Muscle of back (tissue), 3 donors: ENCODE measurements at regions not wholly inside any gene's neighbourhood (a gene's known extent, or its start where the extent isn't known, plus 50 kb on each side); places are given as distances from the start of the nearest gene placed in this dataset.
"Not testable (repeated sequence)": the region's sequence is repeated elsewhere in the genome, so short reads cannot be mapped to it uniquely, and the experiment has no call there.

ENCODE experiments used
- DNase-seq, 3 donors: peaks; one replicate each; pipeline versions ENCODE4 v3.0.0 to v3.0.0-alpha.2; 2013

DNA sequence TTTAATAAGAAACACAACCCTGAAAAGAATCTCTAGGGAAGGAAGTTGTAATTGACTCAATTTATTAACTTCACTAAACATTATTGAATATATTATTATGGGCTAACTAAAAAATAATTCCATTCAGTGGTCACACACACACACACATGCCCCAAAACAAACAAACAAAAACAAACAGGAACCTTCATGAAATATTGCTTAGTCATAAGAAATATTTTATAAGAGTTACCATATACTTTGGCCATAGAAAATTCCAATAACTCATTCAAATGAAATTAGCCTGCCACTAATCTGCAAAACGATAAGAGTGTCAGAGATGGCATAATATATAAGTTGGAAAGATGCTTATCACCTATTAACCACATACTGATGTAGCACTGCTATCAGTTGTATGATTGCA is 268.4 kb upstream of the AMIGO2 start:
- no peak for DNase-seq

- DNase-seq: no peak
These were observed 266.7 kb upstream of the AMIGO2 start for GRCh38 chr12:47346251-47347019.

DNA sequence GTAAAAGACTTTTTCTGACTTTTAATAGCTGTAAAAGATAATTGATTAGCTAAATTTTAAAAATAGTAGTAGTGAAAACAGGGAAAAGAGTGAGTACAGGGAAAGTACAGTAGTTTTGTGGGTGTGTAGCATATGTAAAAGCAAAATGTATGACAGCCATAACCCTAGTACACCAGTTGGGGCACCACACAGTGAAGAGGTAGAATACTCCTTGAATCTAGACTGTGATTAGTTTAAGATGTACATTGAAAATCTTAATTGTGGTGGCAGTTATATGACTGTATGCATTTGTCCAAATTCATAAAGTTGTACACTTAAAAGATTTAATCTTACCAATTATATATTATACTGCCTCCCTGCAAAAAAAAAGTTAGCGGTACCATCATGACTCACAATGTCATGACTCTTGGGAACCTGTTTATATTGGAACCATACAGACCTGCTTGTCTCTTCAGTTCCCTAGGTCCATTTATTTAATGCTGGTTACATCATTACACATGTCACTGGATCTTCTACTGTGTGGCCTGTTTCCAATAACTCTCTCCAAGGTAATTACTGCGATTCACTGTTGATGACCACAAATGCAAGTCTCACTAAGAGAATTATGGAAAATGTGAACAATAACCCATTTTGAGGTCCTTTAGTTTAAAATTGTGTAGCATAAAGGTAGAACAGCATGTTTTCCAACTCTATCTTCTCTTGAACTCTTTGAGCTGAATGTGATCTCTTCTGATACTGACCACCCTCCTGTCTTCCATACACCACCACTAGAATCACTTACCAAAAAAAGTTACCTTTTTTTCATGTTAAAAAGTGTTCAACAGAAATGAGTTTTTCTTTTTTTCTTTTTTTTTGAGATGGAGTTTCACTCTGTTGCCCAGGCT is 264.2 kb upstream of the AMIGO2 start:
- peak in 1 of 3 donors; percentile 38 for DNase-seq

GRCh38 chr12:47340411-47341015 is 260.8 kb upstream of the AMIGO2 start:
- DNase-seq: no peak

- no peak for DNase-seq
These were observed 257.8 kb upstream of the AMIGO2 start for GRCh38 chr12:47337581-47337980.

- not testable (repeated sequence) for DNase-seq
These were observed 253.6 kb upstream of the AMIGO2 start for GRCh38 chr12:47333271-47333858.

GRCh38 chr12:47328831-47329545 is 249.2 kb upstream of the AMIGO2 start:
- peak in 1 of 3 donors; percentile 16 for DNase-seq

- DNase-seq: no peak
These were observed 246.4 kb upstream of the AMIGO2 start for GRCh38 chr12:47326190-47326589.

- DNase-seq: no peak
These were observed 244.0 kb upstream of the AMIGO2 start for GRCh38 chr12:47323802-47324201.

DNA sequence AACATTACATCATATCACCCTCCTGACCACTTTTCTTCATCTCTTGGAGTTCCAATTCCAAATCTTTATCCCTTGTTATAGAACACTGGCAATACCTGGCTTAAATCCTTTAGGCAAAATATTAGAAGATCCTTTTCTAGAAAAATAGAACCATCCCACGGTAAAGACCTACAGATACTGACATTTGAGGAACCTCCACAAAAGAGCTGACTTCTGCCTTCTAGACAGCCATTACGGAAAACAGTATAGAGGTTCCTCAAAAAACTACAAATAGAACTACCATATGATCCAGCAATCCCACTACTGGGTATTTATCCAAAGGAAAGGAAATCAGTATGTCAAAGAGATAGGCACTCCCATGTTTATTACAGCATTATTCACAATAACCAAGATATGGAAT is 241.7 kb upstream of the AMIGO2 start:
- DNase-seq: no peak

DNA sequence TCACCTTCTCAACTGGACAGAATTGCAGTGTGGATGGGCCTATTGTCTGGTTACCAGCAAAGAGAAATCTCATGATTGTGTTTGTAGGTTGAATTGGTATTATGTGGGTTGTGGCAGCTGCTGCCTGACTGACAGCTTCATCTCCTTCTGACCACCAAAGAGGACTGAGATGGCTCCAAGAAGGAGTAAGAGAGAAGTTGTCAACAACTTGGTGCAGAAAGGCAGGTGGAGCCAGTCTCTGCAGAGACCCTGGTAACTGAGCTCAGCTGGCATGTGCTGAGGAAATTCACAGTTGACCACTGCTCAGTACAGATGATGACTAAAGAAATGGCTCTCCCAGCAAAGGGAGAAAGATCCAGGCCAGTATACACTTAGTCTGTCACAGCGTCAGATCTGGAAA is 240.0 kb upstream of the AMIGO2 start:
- no peak for DNase-seq

- DNase-seq: no peak
These were observed 239.2 kb upstream of the AMIGO2 start for GRCh38 chr12:47318963-47319362.

DNA sequence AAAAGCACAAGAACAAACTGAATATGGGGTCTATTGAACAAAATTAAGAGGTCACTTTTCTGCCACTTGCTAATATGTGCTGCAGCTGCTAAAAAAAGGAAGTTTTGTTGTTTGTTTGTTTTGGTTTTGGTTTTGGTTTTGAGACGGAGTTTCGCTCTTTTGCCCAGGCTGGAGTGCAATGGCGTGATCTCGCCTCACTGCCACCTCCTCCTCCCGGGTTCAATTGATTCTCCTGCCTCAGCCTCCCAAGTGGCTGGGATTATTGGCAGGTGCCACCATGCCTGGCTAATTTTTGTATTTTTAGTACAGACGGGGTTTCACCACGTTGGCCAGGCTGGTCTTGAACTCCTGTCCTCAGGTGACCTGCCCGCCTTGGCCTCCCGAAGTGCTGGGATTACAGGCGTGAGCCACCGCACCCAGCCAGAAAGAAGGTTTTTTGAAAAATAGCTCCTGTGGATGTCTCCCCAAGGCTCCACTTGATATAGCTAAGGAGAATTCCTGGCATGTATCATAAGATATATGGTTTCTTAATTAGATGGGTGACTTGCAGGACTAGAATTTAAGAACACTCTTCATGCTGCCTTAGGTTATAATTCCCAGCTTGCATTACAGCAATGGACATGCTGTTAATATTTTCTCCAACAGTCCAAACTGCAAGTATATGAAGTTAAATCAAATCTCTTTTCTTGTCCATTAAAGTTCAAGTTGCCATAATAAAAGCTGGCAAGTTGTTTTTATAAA is 237.6 kb upstream of the AMIGO2 start:
- DNase-seq: no peak

DNA sequence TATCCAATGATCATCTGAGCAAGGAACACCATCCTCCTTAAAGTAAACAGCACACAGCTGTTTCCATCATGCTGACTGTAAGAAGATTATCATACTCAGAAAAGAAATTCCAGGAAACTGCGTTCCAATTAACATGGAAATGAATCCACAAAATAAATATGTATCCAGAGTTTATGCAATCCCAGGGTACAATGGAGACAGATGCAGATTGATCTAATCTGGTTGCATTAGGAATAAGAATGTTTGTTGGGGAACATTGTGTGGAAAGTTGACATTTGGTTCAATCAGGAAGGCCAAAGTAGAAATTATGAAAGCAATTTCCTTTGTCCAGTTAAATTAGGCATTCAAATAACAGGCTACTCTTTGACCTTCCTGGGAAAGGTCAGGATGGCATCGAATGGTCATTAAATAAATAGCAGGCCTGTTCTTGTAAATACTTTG is 236.9 kb upstream of the AMIGO2 start:
- DNase-seq: peak in 1 of 3 donors; percentile 5

DNA sequence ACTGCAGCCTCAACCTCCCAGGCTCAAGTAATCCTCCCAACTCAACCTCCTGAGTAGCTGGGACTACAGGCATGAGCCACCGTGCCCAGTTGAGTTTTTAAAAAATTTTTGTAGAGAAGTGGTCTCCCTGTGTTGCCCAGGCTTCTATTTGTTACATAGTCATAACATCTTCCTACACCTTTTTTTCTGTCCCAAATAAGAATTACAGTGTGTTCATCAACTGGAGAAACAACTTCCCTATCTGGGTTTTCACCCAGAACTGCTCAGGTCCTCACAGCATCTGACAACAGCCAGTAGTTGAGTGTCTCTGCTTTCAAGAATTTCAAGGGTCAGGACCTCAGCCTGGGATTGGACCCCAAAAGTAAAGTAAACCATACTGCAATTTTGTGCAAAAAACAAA is 235.2 kb upstream of the AMIGO2 start:
- DNase-seq: no peak

DNA sequence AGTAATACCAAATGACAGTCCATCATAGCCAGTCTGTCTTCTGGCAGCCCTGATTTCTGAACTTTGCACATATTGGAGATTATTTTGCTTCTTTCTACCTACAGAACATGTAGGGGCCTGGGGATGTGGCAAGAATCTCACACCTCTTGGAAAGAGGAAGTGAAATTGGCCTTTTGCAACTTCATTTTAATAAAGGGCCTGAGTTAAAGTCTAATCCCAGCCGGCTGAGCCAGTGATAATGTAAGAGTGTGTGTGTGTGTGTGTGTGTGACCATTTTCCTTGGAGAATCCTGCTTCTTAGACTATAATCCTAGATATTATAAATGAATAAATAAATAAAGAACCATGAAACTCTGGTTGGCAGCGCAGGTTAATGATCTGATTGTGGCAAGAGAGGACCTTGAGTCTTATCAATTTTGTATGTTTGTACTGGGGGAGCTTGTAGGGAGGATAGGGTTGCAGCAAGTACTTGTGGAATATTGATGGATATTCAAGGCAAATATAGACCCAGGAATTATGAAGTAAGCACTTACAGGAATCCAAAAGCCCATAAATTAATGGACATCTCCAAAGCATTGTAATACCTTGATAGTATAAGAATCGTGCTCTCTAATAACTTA is 233.2 kb upstream of the AMIGO2 start:
- DNase-seq: peak in 1 of 3 donors; percentile 2

- DNase-seq: no peak
These were observed 232.4 kb upstream of the AMIGO2 start for GRCh38 chr12:47312147-47312546.

GRCh38 chr12:47311568-47311967 is 231.8 kb upstream of the AMIGO2 start:
- DNase-seq: no peak

DNA sequence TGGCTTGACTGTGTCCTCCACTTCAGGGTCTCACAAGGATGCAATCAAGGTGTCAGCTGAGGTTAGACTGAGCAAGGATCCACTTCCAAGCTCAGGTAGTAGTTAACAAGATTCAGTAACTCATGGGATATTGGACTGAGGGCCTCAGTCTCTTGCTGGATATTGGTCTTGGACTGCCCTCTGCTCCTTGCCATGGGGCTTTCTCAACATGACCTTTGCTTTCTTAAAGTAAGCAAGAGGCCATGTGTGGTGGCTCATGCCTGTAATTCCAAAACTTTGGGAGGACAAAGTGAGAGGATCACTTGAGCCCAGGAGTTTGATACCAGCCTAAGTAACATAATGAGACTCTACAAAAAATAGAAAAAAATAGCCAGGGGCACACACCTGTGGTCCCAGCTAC is 231.3 kb upstream of the AMIGO2 start:
- no peak for DNase-seq

- DNase-seq: no peak
These were observed 228.9 kb upstream of the AMIGO2 start for GRCh38 chr12:47308672-47309071.
